GM12891 (cell line): ENCODE measurements at regions not wholly inside any gene's neighbourhood (a gene's known extent, or its start where the extent isn't known, plus 50 kb on each side); places are given as distances from the start of the nearest gene placed in this dataset.

Experiments
- DNase-seq: peaks from one replicate; pipeline ENCODE4 v3.0.0; 2011; ENCODE audit warnings: low spot score; ENCODE audit not compliant: insufficient read length
- FAIRE-seq: peaks from 2 replicates; lab custom pipeline; 2011; peaks lifted over from hg19 to GRCh38; lab: Jason Lieb, UNC
- PAX5 ChIP-seq: IDR thresholded peaks from 2 replicates; pipeline ENCODE4 v1.6.1; 2011; ENCODE audit warnings: low read length, moderate library complexity, mild to moderate bottlenecking; ENCODE audit not compliant: insufficient read depth, severe bottlenecking
- POLR2A ChIP-seq: IDR thresholded peaks from 2 replicates; pipeline ENCODE4 v1.6.1; 2011; ENCODE audit warnings: low read depth, low read length, control low read depth
- POLR2AphosphoS5 ChIP-seq: IDR thresholded peaks from 2 replicates; pipeline ENCODE4 v1.6.1; 2011; ENCODE audit warnings: low read depth, low read length, control low read depth
- POU2F2 ChIP-seq: IDR thresholded peaks from 2 replicates; pipeline ENCODE4 v1.6.1; 2011; ENCODE audit warnings: low read depth, mild to moderate bottlenecking, control low read depth, low read length, moderate library complexity
- SPI1 ChIP-seq: IDR thresholded peaks from 2 replicates; pipeline ENCODE4 v1.6.1; 2011; ENCODE audit warnings: low read depth, low read length, control low read depth
- TAF1 ChIP-seq: IDR thresholded peaks from 2 replicates; pipeline ENCODE4 v1.6.1; 2011; ENCODE audit warnings: low read depth, low read length, control low read depth

DNA sequence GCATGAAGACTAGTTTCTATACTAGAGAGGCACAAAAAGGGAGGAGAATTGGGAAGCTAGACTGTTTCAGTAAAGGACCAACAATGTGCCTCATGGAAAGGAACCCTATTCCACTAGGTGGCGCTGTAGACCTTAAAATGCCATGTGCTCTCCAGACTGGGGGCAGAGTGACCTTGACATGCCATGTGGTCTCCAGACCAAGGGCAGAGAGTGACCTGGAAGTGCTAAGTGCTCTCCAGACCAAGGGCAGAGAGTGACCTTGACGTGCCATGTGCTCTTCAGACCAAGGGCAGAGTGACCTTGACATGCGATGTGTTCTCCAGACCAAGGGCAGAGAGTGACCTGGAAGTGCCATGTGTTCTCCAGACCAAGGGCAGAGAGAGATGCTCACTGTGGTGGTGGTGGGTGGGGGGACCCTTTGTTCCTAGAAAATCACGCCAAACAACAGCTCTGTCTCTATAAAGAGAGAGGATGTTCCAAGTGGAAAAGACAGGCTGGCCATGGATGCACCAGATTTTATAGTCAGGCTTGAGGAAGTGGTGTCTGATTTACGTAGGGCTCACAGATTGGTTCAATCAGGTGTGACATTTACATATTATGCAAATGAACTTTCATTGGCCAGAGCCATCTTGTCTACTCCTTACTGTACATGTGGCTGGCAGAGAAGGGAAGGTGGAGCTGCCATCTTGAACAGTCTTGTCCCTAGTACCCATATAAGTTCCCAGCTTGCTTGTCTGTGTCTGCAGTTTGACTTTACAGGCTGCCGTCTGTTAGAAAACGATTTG is 344.0 kb upstream of the DDX18 start:
- FAIRE-seq: peak; percentile 76
- TF ChIP-seq POLR2AphosphoS5: no peak
- peak; percentile 3 for DNase-seq

DNA sequence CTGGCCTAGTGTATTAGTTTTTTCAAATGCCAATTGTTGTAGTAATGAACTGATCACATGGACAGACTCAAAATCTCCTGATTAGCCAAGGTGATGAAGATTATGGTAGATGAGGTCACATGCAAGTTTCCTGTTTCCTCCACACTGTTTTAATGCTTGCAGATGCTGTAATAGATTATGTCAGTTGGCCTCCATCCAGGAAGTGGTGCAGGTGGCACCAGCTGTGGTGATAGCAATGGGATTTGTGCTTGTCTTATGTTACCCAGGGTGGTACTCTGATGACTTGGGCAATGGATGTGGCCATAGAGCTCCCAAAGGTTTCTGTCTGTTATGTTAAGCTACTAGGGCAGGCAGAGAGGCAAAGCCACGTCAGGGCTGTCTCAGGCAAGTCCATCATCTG is 332.9 kb upstream of the DDX18 start:
- TF ChIP-seq TAF1 (no peak), SPI1 (no peak), POU2F2 (no peak), POLR2A (no peak), PAX5 (no peak), POLR2AphosphoS5 (no peak)
- no peak for DNase-seq
- FAIRE-seq: no peak

DNA sequence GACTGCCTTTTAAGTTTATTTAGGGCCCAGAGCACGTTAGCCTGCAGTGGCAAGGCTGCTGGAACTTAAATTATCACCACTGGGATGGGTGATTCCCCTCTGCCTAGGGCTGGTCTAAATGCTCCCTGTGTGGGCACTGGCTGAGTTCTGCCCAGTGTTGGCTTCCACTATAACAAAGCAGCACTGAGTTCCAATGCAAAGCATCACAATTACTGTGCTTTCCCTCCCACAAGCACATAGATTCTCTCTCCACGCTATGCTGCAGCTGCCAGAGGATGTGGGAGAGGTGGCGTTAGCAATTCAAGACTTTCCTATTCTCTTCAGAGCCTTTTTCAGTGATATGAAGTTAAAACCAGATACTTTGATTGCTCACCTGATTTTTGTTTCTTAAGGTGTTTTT is 328.9 kb upstream of the DDX18 start:
- no peak for DNase-seq
- TF ChIP-seq SPI1 (no peak), POU2F2 (no peak), PAX5 (no peak)

DNA sequence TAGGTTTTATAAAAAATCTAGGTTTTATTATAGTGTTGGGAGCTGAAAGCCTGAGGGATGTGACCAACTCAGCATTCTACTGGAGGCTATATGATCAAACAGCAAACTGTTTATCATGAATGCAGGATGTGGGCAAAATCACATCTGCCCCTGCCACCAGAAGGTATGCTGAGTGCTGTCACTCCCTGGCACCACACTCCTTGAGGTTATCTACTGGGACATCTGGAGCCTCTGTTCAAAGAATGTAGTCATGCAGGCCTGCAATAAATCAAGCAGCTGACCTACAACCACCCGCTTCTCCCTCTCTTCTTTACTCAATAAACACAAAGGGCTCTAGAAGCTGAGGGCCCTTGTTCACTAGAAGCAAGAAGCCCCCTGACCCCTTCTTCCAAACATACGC is 328.4 kb upstream of the DDX18 start:
- FAIRE-seq (no peak), DNase-seq (no peak)
- no peak for TF ChIP-seq SPI1
- no peak for TF ChIP-seq TAF1
- TF ChIP-seq POLR2AphosphoS5: no peak
- no peak for TF ChIP-seq POU2F2
- no peak for TF ChIP-seq POLR2A
- no peak for TF ChIP-seq PAX5

More for the DNA sequence above, 328.9 kb upstream of the DDX18 start:
- no peak for FAIRE-seq

DNA sequence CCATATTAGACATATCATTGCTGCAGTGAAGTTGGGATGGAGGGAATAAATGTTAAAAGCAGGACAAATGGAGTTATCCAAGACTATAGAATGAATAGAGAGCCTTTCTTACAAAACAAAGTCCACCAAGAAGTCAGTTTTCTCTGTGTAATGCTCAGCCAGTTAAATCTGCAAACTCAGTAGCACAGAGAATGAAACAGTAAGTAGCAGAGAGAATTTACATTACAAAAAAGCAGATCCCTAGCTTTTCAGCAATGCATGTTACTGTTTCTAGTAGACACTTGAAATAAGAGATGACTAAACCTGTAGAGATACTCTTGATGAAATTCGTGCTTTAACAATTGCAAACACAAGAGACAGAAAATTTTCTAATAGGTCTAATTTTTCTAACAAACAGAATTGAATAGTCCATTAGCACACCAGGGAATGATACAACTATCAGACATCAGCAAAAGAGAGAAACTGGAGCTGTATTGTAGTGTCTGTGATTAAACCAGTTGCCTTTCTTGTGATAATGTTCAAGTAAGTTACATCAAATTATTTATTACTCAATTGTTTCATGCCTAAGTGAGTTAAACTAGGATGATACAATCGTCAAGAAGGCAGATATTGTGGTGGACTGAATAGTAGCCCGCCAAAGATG is 322.2 kb upstream of the DDX18 start:
- no peak for FAIRE-seq
- TF ChIP-seq SPI1 (no peak), TAF1 (no peak), POLR2AphosphoS5 (no peak), POU2F2 (no peak), POLR2A (no peak)
- DNase-seq: no peak

DNA sequence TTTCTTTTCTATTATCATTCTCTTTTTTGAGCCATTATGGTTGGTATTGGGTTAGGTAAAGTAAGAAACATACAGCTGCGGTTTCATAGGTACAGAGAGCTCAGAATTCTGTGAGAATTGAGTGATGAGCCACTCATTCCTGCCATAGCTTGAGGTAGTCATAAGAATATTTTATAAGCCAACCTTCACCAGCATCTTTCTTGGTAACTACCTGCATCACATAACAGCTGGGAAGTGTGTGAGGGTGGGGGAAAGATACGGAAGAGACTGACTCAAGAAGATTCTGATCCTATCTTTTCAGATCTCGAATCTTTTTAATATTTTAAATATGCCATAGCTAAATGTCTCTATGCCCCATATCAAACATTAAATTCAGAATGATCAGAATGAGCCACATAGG is 313.8 kb upstream of the DDX18 start:
- no peak for DNase-seq
- no peak for FAIRE-seq
- TF ChIP-seq POLR2A (no peak), POLR2AphosphoS5 (no peak), PAX5 (no peak), TAF1 (no peak), POU2F2 (no peak), SPI1 (no peak)

DNA sequence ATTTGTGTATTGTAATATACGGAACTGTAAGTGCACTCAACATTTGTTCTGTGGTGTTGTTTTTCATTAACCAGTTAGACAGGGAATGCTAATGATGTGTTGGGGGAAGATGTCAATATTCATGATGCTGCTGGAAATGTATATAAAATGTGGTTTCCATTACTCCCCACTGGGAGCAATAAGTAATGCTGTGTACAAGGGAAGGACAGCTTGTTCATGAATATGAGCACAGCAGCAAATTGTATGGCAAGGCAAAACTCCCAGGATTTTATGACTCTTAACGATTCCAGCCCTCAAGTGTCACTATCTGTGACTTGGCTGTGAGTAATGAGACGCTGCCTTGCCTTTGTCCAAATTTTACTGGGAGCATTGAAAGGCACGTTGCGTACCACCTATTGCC is 312.4 kb upstream of the DDX18 start:
- no peak for TF ChIP-seq POU2F2
- TF ChIP-seq POLR2A: no peak
- TF ChIP-seq POLR2AphosphoS5: no peak
- TF ChIP-seq SPI1: no peak
- TF ChIP-seq TAF1: no peak
- no peak for TF ChIP-seq PAX5
- FAIRE-seq (no peak), DNase-seq (no peak)

DNA sequence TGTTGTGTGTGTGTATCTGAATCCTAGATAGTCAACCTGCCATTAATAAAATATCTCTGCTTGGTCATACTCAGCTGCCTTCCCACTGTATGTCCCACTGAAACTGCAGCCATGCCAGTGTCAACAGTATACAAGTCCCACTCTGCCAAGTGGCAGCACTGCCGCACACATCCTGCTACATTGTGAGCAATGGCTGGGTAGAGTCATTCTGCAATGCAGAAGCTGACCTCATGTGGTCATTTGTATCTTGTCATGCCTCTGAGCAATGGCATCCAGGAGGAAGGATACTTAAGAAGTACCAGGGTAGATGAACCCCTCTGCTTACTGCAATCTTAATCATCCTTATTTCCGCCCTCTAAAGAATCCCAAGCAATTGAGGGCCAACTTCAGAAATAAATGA is 302.2 kb upstream of the DDX18 start:
- no peak for FAIRE-seq
- no peak for TF ChIP-seq POU2F2
- no peak for TF ChIP-seq TAF1
- TF ChIP-seq PAX5: no peak
- TF ChIP-seq POLR2AphosphoS5: no peak
- no peak for TF ChIP-seq POLR2A
- no peak for TF ChIP-seq SPI1
- DNase-seq: no peak

DNA sequence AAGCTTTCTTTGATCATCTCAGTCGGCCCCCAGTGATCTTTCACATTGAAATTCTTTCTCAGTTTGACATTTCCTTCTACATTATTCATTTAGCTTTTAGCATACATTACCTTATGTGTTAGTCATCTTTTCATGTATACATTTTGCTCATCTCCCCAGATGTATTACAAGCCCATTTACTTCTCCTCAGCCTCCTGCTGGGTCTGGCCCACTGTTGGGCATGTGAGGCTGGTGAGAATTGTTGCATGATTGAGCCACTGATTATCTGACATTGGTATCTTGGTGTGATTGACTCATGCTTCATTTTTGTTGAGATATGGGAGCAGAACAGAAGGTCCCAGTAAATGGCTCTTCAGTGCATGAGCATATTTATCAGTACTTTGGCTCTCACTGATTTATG is 300.1 kb upstream of the DDX18 start:
- no peak for FAIRE-seq

DNA sequence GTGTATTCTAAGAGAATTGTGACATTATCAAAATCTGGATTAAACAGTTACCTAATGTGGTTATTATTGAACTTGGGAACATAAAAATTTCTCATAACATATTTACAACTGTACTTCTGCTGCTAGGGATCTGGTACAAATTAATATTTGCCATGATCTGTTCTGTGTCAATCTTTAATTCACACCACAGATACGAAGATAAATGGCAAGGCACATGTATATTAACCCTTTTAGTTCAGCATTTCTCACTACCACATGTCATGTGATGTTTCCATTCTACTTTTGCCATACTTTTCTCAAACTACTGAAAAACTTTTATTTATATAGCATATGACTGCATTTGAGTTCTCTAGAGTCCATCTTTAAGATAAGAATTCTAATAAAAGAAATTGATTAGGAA is 295.3 kb upstream of the DDX18 start:
- TF ChIP-seq TAF1 (no peak), PAX5 (no peak), POLR2A (no peak), POU2F2 (no peak), SPI1 (no peak), POLR2AphosphoS5 (no peak)
- DNase-seq (no peak), FAIRE-seq (no peak)

More for the DNA sequence above, 300.1 kb upstream of the DDX18 start:
- TF ChIP-seq PAX5 (no peak), POLR2A (no peak), TAF1 (no peak), SPI1 (no peak), POU2F2 (no peak), POLR2AphosphoS5 (no peak)
- no peak for DNase-seq
